Right kidney (tissue), 1 donor: ENCODE measurements at regions not wholly inside any gene's neighbourhood (a gene's known extent, or its start where the extent isn't known, plus 50 kb on each side); places are given as distances from the start of the nearest gene placed in this dataset.
"Not testable (repeated sequence)": the region's sequence is repeated elsewhere in the genome, so short reads cannot be mapped to it uniquely, and the experiment has no call there.

ENCODE experiments used
- DNase-seq: peaks from one replicate; pipeline ENCODE4 v3.0.0-alpha.2; 2016

- DNase-seq, result not testable (repeated sequence)
Observed at GRCh38 chr2:91497129-91498064, 2805.9 kb downstream of the RPIA start.

- DNase-seq, result not testable (repeated sequence)
Observed at GRCh38 chr2:91498065-91498449, 2806.6 kb downstream of the RPIA start.

- not testable (repeated sequence) for DNase-seq
Observed at GRCh38 chr2:91498513-91499250, 2807.2 kb downstream of the RPIA start.

- not testable (repeated sequence) for DNase-seq
Observed at GRCh38 chr2:91499431-91500050, 2808.1 kb downstream of the RPIA start.

DNA sequence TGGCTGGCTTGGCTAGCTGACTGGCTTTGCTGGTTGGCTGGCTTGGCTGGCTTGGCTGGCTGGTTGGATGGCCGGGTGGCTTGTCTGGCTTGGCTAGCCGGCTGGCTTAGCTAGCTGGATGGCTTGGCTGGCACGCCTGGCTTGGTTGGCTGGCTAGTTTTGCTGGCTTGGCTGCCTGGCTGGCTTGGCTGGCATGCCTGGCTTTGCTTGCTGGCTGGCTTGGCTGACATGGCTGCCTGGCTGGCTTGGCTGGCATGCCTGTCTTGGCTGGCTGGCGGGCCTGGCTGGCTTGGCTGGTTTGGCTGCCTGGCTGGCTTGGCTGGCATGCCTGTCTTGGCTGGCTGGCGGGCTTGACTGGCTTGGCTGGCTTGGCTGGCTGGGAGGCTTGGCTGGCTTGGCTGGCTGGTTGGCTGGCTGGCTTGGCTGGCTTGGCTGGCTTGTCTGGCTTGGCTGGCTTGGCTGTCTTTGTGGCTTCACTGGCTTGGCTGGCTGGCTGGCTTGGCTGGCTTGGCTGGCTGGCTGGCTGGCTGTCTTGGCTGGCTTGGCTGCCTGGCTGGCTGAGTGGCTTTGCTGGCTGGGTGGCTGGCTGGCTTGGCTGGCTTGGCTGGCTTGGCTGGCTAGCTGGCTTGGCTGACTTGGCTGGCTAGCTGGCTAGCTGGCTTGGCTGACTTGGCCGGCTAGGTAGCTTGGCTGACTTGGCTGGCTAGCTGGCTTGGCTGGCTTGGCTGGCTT lies 2808.9 kb downstream of the RPIA start:
- not testable (repeated sequence) for DNase-seq

- DNase-seq, result not testable (repeated sequence)
Observed at GRCh38 chr2:91500978-91501310, 2809.5 kb downstream of the RPIA start.

GRCh38 chr2:91501481-91502080 lies 2810.1 kb downstream of the RPIA start:
- DNase-seq, result not testable (repeated sequence)

- not testable (repeated sequence) for DNase-seq
Observed at GRCh38 chr2:91503572-91503958, 2812.1 kb downstream of the RPIA start.

DNA sequence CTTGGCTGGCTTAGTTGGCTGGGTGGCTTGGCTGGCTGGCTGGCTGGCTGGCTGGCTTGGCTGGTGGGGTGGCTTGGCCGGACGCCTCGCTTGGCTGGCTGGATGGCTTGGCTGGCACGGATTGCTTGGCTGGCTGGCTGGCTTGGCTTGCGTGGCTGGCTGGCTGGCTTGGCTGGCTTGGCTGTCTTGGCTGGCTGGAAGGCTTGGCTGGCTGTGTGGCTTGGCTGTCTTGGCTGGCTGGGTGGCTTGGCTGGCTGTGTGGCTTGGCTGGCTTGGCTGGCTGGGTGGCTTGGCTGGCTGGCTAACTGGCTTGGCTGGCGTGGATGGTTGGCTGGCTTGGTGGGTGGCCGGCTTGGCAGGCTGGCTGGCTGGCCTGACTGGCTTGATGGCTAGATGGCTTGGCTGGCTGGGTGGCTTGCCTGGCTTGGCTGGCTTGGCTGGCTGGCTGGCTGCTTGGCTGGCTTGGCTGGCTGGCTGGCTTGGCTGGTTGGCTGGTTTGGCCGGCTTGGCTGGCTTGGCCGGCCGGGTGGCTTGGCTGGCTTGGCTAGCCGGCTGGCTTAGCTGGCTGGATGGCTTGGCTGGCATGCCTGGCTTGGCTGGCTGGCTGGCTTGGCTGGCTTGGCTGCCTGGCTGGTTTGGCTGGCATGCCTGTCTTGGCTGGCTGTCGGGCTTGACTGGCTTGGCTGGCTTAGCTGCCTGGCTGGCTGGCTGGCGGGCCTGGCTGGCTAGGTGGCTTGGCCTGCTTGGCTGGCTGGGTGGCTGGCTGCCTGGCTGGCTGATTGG lies 2812.7 kb downstream of the RPIA start:
- not testable (repeated sequence) for DNase-seq

DNA sequence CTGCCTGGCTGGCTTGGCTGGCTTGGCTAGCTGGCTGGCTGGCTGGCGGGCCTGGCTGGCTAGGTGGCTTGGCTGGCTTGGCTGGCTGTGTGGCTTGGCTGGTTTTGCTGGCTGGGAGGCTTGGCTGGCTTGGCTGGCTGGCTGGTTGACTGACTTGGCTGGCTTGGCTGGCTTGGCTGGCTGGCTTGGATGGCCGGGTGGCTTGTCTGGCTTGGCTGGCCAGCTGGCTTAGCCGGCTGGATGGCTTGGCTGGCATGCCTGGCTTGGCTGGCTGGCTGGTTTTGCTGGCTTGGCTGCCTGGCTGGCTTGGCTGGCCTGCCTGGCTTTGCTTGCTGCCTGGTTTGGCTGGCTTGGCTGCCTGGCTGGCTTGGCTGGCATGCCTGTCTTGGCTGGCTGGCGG lies 2817.3 kb downstream of the RPIA start:
- DNase-seq, result not testable (repeated sequence)

DNA sequence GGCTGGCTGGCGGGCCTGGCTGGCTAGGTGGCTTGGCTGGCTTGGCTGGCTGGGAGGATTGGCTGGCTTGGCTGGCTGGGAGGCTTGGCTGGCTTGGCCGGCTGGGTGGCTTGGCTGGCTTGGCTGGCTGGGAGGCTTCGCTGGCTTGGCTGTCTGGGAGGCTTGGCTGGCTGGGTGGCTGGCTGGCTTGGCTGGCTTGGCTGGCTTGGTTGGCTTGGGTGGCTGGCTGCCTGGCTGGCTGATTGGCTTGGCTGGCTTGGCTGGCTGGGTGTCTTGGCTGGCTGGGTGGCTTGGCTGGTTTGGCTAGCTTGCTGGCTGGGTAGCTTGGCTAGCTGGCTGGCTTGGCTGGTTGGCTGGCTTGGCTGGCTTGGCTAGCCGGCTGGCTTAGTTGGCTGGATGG lies 2817.8 kb downstream of the RPIA start:
- DNase-seq, result not testable (repeated sequence)

DNA sequence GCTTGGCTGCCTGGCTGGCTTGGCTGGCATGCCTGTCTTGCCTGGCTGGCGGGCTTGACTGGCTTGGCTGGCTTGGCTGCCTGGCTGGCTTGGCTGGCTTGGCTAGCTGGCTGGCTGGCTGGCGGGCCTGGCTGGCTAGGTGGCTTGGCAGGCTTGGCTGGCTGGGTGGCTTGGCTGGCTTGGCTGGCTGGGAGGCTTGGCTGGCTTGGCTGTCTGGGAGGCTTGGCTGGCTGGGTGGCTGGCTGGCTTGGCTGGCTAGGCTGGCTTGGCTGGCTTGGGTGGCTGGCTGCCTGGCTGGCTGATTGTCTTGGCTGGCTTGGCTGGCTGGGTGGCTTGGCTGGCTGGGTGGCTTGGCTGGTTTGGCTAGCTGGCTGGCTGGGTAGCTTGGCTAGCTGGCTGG lies 2819.7 kb downstream of the RPIA start:
- DNase-seq, result not testable (repeated sequence)

DNA sequence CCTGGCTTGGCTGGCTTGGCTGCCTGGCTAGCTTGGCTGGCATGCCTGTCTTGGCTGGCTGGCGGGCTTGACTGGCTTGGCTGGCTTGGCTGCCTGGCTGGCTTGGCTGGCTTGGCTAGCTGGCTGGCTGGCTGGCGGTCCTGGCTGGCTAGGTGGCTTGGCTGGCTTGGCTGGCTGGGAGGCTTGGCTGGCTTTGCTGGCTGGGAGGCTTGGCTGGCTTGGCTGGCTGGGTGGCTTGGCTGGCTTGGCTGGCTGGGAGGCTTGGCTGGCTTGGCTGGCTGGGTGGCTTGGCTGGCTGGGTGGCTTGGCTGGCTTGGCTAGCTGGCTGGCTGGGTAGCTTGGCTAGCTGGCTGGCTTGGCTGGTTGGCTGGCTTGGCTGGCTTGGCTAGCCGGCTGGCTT lies 2824.5 kb downstream of the RPIA start:
- not testable (repeated sequence) for DNase-seq

- not testable (repeated sequence) for DNase-seq
Observed at GRCh38 chr2:91516669-91517068, 2825.2 kb downstream of the RPIA start.

- DNase-seq, result not testable (repeated sequence)
Observed at GRCh38 chr2:91517846-91518245, 2826.4 kb downstream of the RPIA start.

- not testable (repeated sequence) for DNase-seq
Observed at GRCh38 chr2:91518361-91518981, 2827.0 kb downstream of the RPIA start.

GRCh38 chr2:91519359-91519758 lies 2827.9 kb downstream of the RPIA start:
- DNase-seq, result not testable (repeated sequence)

DNA sequence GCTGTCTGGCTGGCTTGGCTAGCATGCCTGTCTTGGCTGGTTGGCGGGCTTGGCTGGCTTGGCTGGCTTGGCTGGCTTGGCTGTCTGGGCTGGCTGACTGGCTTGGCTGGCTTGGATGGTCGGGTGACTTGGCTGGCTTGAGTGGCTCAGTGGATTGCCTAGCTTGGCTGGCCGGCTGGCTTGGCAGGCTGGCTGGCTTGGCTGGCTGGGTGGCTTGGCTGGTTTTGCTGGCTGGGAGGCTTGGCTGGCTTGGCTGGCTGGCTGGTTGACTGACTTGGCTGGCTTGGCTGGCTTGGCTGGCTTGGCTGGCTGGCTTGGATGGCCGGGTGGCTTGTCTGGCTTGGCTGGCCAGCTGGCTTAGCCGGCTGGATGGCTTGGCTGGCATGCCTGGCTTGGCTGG lies 2828.4 kb downstream of the RPIA start:
- DNase-seq, result not testable (repeated sequence)

DNA sequence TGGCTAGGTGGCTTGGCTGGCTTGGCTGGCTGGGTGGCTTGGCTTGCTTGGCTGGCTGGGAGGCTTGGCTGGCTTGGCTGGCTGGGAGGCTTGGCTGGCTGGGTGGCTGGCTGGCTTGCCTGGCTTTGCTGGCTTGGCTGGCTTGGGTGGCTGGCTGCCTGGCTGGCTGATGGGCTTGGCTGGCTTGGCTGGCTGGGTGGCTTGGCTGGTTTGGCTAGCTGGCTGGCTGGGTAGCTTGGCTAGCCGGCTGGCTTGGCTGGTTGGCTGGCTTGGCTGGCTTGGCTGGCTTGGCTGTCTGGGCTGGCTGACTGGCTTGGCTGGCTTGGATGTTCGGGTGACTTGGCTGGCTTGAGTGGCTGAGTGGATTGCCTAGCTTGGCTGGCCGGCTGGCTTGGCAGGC lies 2829.1 kb downstream of the RPIA start:
- not testable (repeated sequence) for DNase-seq

GRCh38 chr2:91520972-91521535 lies 2829.6 kb downstream of the RPIA start:
- not testable (repeated sequence) for DNase-seq
